ENCODE measurements at regions not wholly inside any gene's neighbourhood (a gene's known extent, or its start where the extent isn't known, plus 50 kb on each side); places are given as distances from the start of the nearest gene placed in this dataset.

DNA sequence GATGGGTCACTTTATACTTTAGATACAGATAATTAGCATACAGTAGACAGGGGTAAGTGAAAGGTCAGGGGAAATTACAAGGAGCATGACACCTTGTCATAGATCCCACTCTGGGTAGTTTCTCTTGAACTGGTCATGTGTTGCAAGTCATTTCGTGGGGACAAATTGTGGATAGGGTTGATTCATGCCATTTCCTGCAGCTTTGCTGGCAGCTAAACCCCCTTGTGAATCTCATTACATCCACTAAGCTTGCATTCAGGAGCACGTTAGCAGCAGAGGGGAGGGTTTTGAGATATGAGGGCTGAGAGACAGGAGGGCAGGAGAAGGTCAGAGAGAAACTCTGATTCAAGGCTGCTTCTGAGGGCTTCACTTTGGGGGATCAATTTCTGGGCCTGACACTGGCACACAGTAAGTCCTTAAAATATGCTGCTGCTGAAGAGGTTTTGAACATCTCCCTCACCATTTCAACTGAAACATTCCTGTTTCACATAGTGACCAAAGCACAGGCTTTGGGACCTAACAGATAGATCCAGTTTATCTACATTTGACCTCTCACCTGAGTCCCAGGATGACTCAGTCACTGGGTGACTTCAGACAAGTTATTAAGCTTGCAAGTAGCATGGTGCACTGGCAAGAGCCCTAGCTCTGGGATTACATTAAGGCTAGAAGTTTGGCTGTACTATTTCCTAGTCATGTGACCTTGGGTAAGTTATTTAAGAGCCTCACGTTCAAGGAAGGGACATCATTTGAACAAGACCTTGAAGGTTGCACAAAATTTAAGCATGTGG is 206.0 kb upstream of the USP24 start:
- ChIA-PET CTCF (no interaction called here), POLR2A (no interaction called here)
- Mint-ChIP-seq H3K9me3 (ENCODE audit: insufficient read depth) (no peaks in the 10 kb centered on the region), H3K27ac (no peak overlapping the region), H3K27me3 (ENCODE audit: low read depth) (peaks cover 2% of the 10 kb centered on the region), H3K36me3 (ENCODE audit: low read depth) (no peaks in the 10 kb centered on the region), H3K4me1 (ENCODE audit: low read depth) (no peaks in the 10 kb centered on the region), H3K4me3 (no peak overlapping the region)
- no peak for ATAC-seq
- no peak for DNase-seq

GRCh38 chr1:55420026-55420425 is 204.9 kb upstream of the USP24 start:
- Mint-ChIP-seq H3K4me3 (no peak overlapping the region), H3K9me3 (ENCODE audit: insufficient read depth) (no peaks in the 10 kb centered on the region), H3K27me3 (ENCODE audit: low read depth) (peaks cover 3% of the 10 kb centered on the region), H3K27ac (no peak overlapping the region), H3K36me3 (ENCODE audit: low read depth) (no peaks in the 10 kb centered on the region), H3K4me1 (ENCODE audit: low read depth) (no peaks in the 10 kb centered on the region)
- CTCF ChIA-PET: no interaction called here
- ATAC-seq: no peak
- DNase-seq: no peak
- POLR2A ChIA-PET: no interaction called here

DNA sequence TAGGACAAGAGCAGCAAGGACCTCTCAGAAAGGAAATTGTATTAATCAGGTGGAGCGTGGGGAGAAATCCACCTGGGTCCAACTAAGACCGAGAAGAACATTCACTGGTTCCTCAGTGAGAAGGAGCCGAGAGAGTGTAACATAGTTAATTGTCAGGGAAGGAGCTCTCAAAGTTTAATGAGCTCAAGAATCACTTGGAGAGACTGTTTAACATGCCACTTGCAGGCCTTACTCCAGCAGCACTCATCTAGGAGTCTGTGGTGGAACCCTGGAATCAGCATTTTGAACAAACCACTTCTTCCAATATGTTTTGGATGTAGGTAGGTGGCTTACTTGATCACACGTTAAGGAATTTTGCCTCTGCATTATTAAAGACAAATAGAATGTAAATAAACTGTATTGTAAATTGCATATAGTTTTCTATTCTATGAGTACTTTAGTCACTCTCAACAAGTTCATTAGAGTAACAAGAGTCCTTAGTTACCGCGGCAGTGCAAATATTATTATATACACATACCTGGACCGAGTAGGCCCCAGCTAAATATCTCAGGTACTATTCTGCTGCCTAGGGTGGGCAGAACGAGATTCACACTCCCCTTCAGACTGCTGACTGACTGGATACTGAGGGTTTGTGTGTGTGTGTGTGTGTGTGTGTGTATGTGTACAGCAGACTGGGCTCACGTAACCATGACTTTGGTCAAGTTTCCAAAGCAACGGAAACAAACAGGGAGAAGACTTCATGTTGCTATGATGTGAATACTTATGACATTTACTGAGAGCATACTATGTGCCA is 203.2 kb upstream of the USP24 start:
- no peaks in the 10 kb centered on the region for H3K4me1 Mint-ChIP-seq (ENCODE audit: low read depth)
- DNase-seq (no peak), ATAC-seq (no peak)
- H3K27ac Mint-ChIP-seq: no peak overlapping the region
- no peaks in the 10 kb centered on the region for H3K9me3 Mint-ChIP-seq (ENCODE audit: insufficient read depth)
- POLR2A ChIA-PET: no interaction called here
- H3K4me3 Mint-ChIP-seq: no peak overlapping the region
- H3K27me3 Mint-ChIP-seq (ENCODE audit: low read depth): peaks cover 5% of the 10 kb centered on the region
- no peaks in the 10 kb centered on the region for H3K36me3 Mint-ChIP-seq (ENCODE audit: low read depth)
- CTCF ChIA-PET: no interaction called here

DNA sequence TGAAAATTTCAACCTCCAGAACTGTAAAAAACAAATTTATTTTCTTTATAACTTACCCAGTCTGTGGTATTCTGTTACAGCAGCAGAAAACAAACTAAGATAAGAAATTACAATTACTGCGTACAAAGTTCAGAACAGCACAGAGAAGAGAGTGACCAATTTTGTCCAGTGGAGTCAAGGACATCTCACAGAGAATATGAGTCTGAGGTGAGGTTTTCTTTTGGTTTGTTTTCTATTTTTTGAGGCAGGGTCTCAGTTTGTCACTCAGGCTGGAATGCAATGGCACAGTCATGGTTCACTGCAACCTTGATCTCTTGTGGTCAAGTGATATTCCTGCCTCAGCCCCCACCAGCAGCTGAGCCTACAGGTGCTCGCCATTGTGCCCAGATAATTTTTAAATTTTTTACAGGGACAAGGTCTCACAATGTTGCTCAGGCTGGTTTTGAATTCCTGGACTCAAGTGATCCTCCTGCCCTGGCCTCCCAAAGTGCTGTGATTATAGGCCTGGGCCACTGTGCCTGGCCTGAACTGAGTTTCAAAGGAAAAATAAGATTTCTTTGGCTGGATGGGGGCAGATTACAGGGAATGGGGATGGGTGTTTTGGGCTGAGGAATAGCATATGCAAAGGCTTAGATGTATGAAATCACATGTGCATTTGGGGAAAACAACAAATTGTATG is 201.1 kb upstream of the USP24 start:
- CTCF ChIA-PET: no interaction called here
- Mint-ChIP-seq H3K4me1 (ENCODE audit: low read depth) (no peaks in the 10 kb centered on the region), H3K9me3 (ENCODE audit: insufficient read depth) (no peaks in the 10 kb centered on the region), H3K27me3 (ENCODE audit: low read depth) (peaks cover 8% of the 10 kb centered on the region), H3K27ac (no peak overlapping the region), H3K4me3 (no peak overlapping the region), H3K36me3 (ENCODE audit: low read depth) (no peaks in the 10 kb centered on the region)
- ATAC-seq (no peak), DNase-seq (no peak)
- POLR2A ChIA-PET: no interaction called here

- H3K4me3 Mint-ChIP-seq: no peak overlapping the region
- H3K27ac Mint-ChIP-seq: no peak overlapping the region
- POLR2A ChIA-PET: no interaction called here
- H3K4me1 Mint-ChIP-seq (ENCODE audit: low read depth): no peaks in the 10 kb centered on the region
- H3K9me3 Mint-ChIP-seq (ENCODE audit: insufficient read depth): no peaks in the 10 kb centered on the region
- no peaks in the 10 kb centered on the region for H3K36me3 Mint-ChIP-seq (ENCODE audit: low read depth)
- no peak for DNase-seq
- CTCF ChIA-PET: no interaction called here
- no peak for ATAC-seq
- peaks cover 12% of the 10 kb centered on the region for H3K27me3 Mint-ChIP-seq (ENCODE audit: low read depth)
Measured at GRCh38 chr1:55413286-55413685, 198.1 kb upstream of the USP24 start.

- Mint-ChIP-seq H3K27me3 (ENCODE audit: low read depth) (peaks cover 12% of the 10 kb centered on the region), H3K4me3 (no peak overlapping the region), H3K4me1 (ENCODE audit: low read depth) (no peaks in the 10 kb centered on the region), H3K27ac (no peak overlapping the region), H3K36me3 (ENCODE audit: low read depth) (no peaks in the 10 kb centered on the region), H3K9me3 (ENCODE audit: insufficient read depth) (no peaks in the 10 kb centered on the region)
- DNase-seq (no peak), ATAC-seq (no peak)
- POLR2A ChIA-PET: no interaction called here
- CTCF ChIA-PET: no interaction called here
Measured at GRCh38 chr1:55412060-55412459, 196.9 kb upstream of the USP24 start.

DNA sequence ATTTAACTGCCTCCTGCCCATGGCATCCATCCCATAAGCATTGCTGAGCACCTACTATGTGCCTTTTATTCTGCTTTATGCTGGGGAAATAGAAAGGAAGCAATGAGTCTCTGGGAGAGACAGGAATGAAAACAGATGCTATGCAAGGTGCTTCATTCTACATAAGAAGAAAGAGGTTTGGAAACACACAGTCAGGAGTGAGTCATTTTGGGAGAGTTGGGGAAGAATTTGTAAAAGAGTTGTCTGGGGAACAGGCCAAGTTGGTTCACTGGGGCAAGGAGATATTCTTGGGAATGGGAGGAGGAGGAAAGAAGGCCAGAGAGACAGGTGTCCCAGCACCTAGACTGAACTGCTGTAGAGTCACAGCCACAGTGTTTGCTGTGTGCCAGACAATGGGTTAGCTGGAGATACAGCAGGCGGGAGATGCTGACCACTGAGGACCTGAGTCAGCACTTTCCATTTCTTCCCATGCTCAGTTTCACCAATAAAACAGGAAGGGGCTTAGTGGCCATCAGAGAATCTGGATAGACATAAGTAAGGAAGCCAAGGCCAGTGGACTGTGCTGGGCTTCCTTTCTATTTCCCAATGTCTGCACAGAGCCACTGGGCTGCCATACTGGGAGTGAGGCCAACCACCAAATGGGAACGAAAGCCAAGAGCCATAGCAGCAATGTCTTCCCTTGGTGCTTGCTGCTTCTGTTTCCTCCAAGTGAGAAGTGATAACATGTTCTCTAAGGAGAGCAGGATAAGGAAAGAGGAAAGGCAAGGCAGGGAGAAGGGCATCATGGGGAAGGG is 187.7 kb upstream of the USP24 start:
- Mint-ChIP-seq H3K36me3 (ENCODE audit: low read depth) (no peaks in the 10 kb centered on the region), H3K27ac (no peak overlapping the region), H3K9me3 (ENCODE audit: insufficient read depth) (no peaks in the 10 kb centered on the region), H3K4me3 (no peak overlapping the region), H3K27me3 (ENCODE audit: low read depth) (peaks cover 2% of the 10 kb centered on the region), H3K4me1 (ENCODE audit: low read depth) (no peaks in the 10 kb centered on the region)
- DNase-seq: no peak
- ChIA-PET POLR2A (no interaction called here), CTCF (interaction anchor here (0.7 kb wide), 1 partner anchor 27 kb away, joined by 3 read pairs; no protein-coding TSS in a partner anchor)
- no peak for ATAC-seq

GRCh38 chr1:55402142-55402541 is 187.0 kb upstream of the USP24 start:
- no peaks in the 10 kb centered on the region for H3K4me1 Mint-ChIP-seq (ENCODE audit: low read depth)
- no peak overlapping the region for H3K4me3 Mint-ChIP-seq
- ATAC-seq (no peak), DNase-seq (no peak)
- ChIA-PET POLR2A (no interaction called here), CTCF (interaction anchor here (0.7 kb wide), 1 partner anchor 26 kb away, joined by 3 read pairs; no protein-coding TSS in a partner anchor)
- no peaks in the 10 kb centered on the region for H3K9me3 Mint-ChIP-seq (ENCODE audit: insufficient read depth)
- H3K27me3 Mint-ChIP-seq (ENCODE audit: low read depth): peaks cover 6% of the 10 kb centered on the region
- H3K27ac Mint-ChIP-seq: no peak overlapping the region
- H3K36me3 Mint-ChIP-seq (ENCODE audit: low read depth): no peaks in the 10 kb centered on the region

- H3K9me3 Mint-ChIP-seq (ENCODE audit: insufficient read depth): no peaks in the 10 kb centered on the region
- no peaks in the 10 kb centered on the region for H3K36me3 Mint-ChIP-seq (ENCODE audit: low read depth)
- no peak overlapping the region for H3K27ac Mint-ChIP-seq
- CTCF ChIA-PET: no interaction called here
- DNase-seq (no peak), ATAC-seq (no peak)
- H3K4me3 Mint-ChIP-seq: no peak overlapping the region
- POLR2A ChIA-PET: no interaction called here
- no peaks in the 10 kb centered on the region for H3K4me1 Mint-ChIP-seq (ENCODE audit: low read depth)
- peaks cover 6% of the 10 kb centered on the region for H3K27me3 Mint-ChIP-seq (ENCODE audit: low read depth)
Measured at GRCh38 chr1:55400508-55400907, 185.3 kb upstream of the USP24 start.

GRCh38 chr1:55399346-55399745 is 184.2 kb upstream of the USP24 start:
- no peak for DNase-seq
- no peaks in the 10 kb centered on the region for H3K9me3 Mint-ChIP-seq (ENCODE audit: insufficient read depth)
- no peak overlapping the region for H3K4me3 Mint-ChIP-seq
- POLR2A ChIA-PET: no interaction called here
- H3K27ac Mint-ChIP-seq: no peak overlapping the region
- ATAC-seq: no peak
- CTCF ChIA-PET: no interaction called here
- no peaks in the 10 kb centered on the region for H3K36me3 Mint-ChIP-seq (ENCODE audit: low read depth)
- peaks cover 6% of the 10 kb centered on the region for H3K27me3 Mint-ChIP-seq (ENCODE audit: low read depth)
- H3K4me1 Mint-ChIP-seq (ENCODE audit: low read depth): no peaks in the 10 kb centered on the region

- Mint-ChIP-seq H3K27ac (no peak overlapping the region), H3K27me3 (ENCODE audit: low read depth) (peaks cover 13% of the 10 kb centered on the region), H3K36me3 (ENCODE audit: low read depth) (no peaks in the 10 kb centered on the region), H3K4me3 (no peak overlapping the region), H3K9me3 (ENCODE audit: insufficient read depth) (no peaks in the 10 kb centered on the region), H3K4me1 (ENCODE audit: low read depth) (no peaks in the 10 kb centered on the region)
- ChIA-PET CTCF (interaction anchor here (0.7 to 0.9 kb wide), 3 partner anchors 14 to 82 kb away, joined by 3 read pairs; no protein-coding TSS in a partner anchor), POLR2A (no interaction called here)
- ATAC-seq: no peak
- DNase-seq: no peak
Measured at GRCh38 chr1:55396381-55396891, 181.3 kb upstream of the USP24 start.

Measured in activated CD8-positive, alpha-beta T cell treated with anti-CD3 and anti-CD28 coated beads, Interleukin-2, amount 10 ng/mL, durations not matched to agents 7 days and 5 days (primary cell).